HG03520 (cell line): ENCODE measurements at regions not wholly inside any gene's neighbourhood (a gene's known extent, or its start where the extent isn't known, plus 50 kb on each side); places are given as distances from the start of the nearest gene placed in this dataset.
"Not testable (repeated sequence)": the region's sequence is repeated elsewhere in the genome, so short reads cannot be mapped to it uniquely, and the experiment has no call there.

Experiments
- ATAC-seq: cut with Tn5 transposase; IDR thresholded peaks from one replicate; pipeline ENCODE4 v1.9.1; 2021; ENCODE audit warnings: mild to moderate bottlenecking, moderate library complexity; ENCODE audit not compliant: unreplicated experiment

GRCh38 chr4:13981499-13981898 lies 354.0 kb upstream of the BOD1L1 start:
- no peak for ATAC-seq

GRCh38 chr4:13982010-13982409 lies 354.5 kb upstream of the BOD1L1 start:
- no peak for ATAC-seq

- ATAC-seq: no peak
Measured at GRCh38 chr4:13983189-13983790, 355.8 kb upstream of the BOD1L1 start.

- ATAC-seq: no peak
Measured at GRCh38 chr4:13984991-13985800, 357.7 kb upstream of the BOD1L1 start.

GRCh38 chr4:13985837-13986236 lies 358.3 kb upstream of the BOD1L1 start:
- no peak for ATAC-seq

GRCh38 chr4:13986548-13986947 lies 359.0 kb upstream of the BOD1L1 start:
- ATAC-seq: no peak

- no peak for ATAC-seq
Measured at GRCh38 chr4:13988353-13989305, 361.1 kb upstream of the BOD1L1 start.

GRCh38 chr4:13989501-13989900 lies 362.0 kb upstream of the BOD1L1 start:
- no peak for ATAC-seq

GRCh38 chr4:13990596-13991589 lies 363.4 kb upstream of the BOD1L1 start:
- no peak for ATAC-seq

- ATAC-seq: no peak
Measured at GRCh38 chr4:13992041-13992440, 364.5 kb upstream of the BOD1L1 start.

- ATAC-seq: no peak
Measured at GRCh38 chr4:13992975-13993520, 365.5 kb upstream of the BOD1L1 start.

- ATAC-seq: no peak
Measured at GRCh38 chr4:13994016-13994415, 366.5 kb upstream of the BOD1L1 start.

- ATAC-seq: no peak
Measured at GRCh38 chr4:13998850-13999445, 371.4 kb upstream of the BOD1L1 start.

GRCh38 chr4:14000091-14000814 lies 372.7 kb upstream of the BOD1L1 start:
- no peak for ATAC-seq

GRCh38 chr4:14002331-14002730 lies 374.8 kb upstream of the BOD1L1 start:
- ATAC-seq: not testable (repeated sequence)

- no peak for ATAC-seq
Measured at GRCh38 chr4:14008494-14008893, 381.0 kb upstream of the BOD1L1 start.

- no peak for ATAC-seq
Measured at GRCh38 chr4:14018191-14018853, 390.8 kb upstream of the BOD1L1 start.

GRCh38 chr4:14022456-14022855 lies 394.9 kb upstream of the BOD1L1 start:
- ATAC-seq: no peak
